GM19397 (cell line): ENCODE measurements at regions not wholly inside any gene's neighbourhood (a gene's known extent, or its start where the extent isn't known, plus 50 kb on each side); places are given as distances from the start of the nearest gene placed in this dataset.

ENCODE experiments used
- ATAC-seq: cut with Tn5 transposase; IDR thresholded peaks from one replicate; pipeline ENCODE4 v1.9.1; 2021; ENCODE audit warnings: mild to moderate bottlenecking, moderate library complexity; ENCODE audit not compliant: unreplicated experiment

DNA sequence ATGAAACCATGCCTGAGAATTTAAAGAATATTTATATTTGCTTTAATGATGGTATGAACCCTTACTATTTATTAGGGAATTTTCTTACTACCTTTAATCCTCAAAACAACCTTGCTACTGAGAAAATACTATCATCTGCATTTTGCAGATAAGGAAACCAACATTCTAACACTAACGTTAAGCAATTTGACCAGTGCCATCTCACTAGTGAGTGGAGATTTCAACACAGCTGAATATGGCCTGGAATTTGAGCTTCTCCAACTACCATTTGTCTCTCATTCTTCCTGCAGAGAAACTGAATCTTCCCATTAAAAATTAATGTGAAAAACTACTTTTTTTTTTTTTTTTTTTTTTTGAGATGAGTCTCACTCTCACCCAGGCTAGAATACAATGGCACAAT, 380.9 kb upstream of the SMIM31 start:
- no peak for ATAC-seq

GRCh38 chr4:164377277-164377676, 376.7 kb upstream of the SMIM31 start:
- no peak for ATAC-seq

DNA sequence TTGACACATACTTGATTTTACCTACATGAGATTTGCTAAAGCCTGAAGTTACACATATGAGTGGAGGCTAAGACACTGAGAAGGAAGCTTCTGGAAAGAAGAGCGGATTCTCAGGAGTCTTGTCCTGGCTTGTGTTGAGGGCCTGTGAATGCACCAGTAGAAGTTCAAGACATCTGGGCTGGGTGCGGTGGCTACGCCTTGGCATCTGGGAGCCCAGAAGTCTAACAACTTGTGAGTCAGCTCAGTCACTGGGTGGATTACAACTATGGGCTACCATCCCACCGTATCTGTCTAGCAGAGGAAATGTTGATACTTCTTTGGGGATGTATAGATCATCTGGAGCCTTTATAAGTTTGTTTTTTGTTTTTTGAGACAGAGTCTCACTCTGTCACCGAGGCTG, 375.6 kb upstream of the SMIM31 start:
- no peak for ATAC-seq

- ATAC-seq: no peak
Observed at GRCh38 chr4:164379694-164380093, 374.2 kb upstream of the SMIM31 start.

DNA sequence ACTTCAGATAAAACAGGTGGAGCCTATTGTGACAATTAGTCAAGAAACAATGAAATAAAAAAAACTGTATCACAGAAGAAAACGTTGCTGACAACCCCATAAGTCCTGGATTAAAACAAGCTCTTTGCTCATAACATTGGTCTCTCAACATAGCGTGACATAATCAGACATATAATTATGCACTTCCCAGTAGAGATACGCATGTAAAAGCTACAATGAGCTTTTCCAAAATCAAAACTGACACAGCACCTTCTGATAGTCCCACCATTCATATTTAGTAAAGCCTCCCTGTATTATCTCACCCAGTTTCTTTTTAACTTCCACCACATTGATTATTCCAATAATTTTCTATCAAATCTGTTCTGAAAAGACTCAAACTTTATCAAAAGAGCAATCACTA, 372.1 kb upstream of the SMIM31 start:
- ATAC-seq: no peak

DNA sequence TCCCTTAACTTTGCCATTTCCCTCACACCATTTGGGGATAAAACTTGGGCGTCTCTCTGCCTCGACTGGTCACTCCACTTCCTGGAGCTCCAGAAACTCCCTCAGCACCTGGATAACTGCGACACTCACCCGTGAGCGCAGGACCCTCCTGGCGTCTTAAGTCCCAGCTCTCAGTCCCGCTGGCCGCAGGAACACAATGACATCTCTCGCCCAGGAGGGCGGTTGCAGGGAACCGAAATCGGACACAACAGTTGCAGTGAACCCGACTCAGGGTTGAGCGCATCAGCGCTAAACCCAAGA, 370.9 kb upstream of the SMIM31 start:
- no peak for ATAC-seq

- no peak for ATAC-seq
Observed at GRCh38 chr4:164383358-164384220, 370.3 kb upstream of the SMIM31 start.

- ATAC-seq: no peak
Observed at GRCh38 chr4:164384416-164384815, 369.5 kb upstream of the SMIM31 start.

DNA sequence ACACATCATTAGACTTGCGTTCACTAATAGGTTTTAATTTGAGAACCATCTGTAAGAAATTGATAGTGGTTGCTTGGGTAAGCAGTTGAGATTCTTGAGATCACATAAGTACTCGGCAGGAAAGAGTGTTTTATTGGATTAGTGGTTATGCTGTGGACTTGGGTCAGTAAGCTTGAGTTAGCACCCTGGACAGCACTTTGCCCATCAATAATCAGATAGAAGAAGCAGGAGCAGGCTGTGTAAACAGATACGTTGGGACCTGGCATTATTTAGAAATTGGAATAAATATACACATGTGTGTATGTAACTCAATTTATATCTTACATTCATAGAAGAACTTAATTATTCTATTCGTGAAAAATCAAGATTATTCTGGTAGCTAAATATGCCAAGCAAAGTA, 357.5 kb upstream of the SMIM31 start:
- ATAC-seq: no peak

GRCh38 chr4:164402554-164402953, 351.4 kb upstream of the SMIM31 start:
- no peak for ATAC-seq

DNA sequence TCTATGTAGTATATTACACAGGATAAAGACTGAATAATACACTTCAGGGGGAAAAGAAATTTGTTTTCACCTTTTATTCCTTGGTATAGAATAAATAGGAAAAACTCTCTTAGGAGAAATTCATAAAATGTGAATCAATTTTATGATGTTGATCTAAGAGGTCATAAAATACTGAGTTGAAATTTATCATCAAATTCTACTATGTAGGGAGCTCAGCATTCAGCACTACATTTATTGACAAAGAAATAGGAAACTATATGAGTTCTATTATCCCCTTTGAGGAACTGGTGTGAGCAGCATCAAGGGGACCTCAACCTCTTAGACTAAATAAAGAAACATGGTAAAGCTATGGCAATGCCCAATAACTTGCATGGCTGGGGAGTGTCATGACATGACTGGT, 348.2 kb upstream of the SMIM31 start:
- no peak for ATAC-seq

GRCh38 chr4:164408831-164409230, 345.1 kb upstream of the SMIM31 start:
- ATAC-seq: no peak

- no peak for ATAC-seq
Observed at GRCh38 chr4:164410401-164410800, 343.5 kb upstream of the SMIM31 start.

DNA sequence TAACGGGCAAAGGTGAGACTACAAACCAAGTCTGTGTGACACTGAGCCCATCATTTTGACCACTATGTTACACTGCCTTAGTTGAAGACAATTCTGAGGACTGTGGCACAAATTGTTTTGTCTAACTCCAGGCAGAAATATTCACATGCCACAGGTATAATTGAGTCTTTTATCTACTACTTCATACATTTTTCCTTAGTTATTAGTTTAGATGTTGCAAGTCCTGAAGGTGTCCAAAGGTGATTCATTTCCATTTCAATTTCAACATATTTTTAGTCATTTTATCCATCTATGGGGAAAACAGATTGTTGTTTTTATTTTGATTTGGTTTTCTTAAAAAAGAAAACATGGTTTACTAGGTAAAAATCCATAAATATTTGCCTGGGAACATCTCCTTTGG, 341.7 kb upstream of the SMIM31 start:
- no peak for ATAC-seq

DNA sequence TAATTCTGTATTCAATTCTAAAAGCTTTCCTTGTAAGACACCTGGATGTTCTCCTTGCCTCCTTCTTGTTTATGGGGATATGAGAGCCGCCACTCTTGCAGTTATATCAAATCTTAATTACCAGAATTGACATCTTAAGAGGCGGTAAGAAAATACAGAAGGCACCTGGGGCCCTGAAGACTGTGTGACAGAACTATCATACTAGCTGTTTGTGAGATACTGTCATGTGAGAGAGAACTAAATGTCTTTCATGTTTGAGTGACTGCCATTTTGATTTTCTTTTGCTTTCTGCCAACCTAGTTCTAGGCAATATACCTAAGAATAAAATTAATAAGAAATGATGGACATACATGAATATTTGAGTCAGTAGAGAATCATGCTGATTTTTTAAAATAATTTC, 340.2 kb upstream of the SMIM31 start:
- no peak for ATAC-seq

DNA sequence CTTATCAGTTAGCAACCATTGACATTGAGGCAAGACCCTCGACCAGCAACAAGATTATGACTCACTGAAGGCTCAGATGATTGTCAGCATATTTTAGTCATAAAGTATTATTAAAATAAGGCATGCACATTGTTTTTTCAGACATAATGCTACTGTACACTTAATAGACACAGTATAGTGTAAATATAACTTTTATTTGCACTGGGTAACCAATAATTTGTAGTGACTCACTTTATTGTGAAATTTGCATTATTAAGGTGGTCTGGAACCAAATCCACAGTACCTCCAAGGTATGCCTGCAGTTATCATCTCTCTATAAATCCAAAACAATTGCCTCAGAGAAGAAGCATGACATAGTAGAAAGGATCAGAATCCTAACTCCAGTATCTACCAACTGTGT, 330.1 kb upstream of the SMIM31 start:
- ATAC-seq: no peak

GRCh38 chr4:164424846-164425245, 329.1 kb upstream of the SMIM31 start:
- ATAC-seq: no peak

DNA sequence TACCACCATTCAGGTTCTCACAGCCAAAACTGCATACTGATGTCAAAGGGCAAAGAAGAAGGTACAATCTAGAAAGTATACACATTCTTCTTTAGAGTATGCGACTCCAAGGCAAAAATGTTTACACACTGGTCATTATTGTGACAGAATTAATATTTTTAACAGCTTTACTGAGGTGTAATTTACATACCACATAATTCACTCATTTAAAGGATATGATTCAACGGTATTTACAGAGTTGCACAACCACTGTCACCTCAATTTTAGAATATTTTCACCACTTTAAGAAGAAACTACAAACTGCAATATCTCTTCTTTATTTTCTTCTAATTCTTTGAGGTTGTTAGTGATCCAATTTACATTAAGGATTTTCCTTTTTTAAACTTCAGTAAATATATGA, 325.4 kb upstream of the SMIM31 start:
- no peak for ATAC-seq

DNA sequence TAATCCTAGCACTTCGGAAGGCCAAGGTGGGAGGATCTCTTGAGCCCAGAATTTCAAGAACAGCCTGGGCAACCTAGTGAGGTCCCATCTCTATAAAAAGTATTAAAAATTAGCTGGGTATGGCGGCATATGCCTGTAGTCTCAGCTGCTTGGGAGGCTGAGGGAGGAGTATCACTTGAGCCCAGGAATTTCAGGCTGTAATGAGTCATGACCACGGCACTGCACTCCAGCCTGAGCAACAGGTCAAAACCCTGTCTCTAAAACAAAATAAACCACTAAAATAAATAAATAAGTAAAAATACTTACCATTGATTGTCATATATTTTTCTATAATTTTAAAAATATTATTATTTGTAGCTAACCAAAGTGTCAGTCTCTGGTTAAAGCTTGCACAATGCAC, 315.6 kb upstream of the SMIM31 start:
- no peak for ATAC-seq

- ATAC-seq: no peak
Observed at GRCh38 chr4:164439037-164439436, 314.9 kb upstream of the SMIM31 start.

DNA sequence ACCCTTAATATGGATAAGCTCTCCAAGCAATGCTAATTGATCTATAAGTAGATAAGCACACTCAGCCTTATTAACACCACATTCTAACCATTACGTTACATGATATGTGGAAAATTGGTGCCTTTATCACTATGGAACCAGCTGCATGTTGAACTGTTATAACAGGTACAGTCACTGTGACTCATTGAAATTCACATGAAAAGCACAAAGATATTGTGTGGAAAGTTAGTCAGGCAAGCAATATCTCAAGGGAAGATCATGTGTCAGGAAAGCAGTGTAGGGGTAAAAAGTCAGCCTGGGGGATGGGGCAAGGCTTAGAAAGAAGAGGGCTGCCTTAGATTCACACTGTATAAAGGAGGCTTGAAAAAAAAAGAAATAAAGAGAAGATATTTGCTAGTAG, 313.7 kb upstream of the SMIM31 start:
- no peak for ATAC-seq

DNA sequence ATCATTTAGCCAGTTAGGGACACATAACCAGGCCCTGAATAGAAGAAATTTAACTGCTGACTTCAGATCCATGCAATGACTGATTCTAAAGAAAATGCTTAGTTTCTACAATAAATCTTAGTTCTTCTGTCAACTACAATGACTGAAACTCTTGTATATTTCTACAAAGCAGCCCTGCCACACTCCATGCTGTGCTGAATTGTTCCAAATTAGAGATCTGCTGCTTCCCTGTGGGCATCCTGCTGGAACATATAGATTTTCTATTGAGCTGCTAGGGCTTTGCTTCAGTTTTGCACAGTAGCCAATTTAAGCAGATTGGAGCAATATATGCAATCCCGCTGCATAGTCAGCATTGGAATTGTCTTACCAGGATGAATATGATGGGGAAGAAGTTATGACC, 312.8 kb upstream of the SMIM31 start:
- no peak for ATAC-seq

GRCh38 chr4:164442180-164442579, 311.8 kb upstream of the SMIM31 start:
- ATAC-seq: no peak
